Activated CD4-positive, alpha-beta T cell treated with anti-CD3 and anti-CD28 coated beads, Interleukin-2, amount 50 U/mL, for 4 hours (primary cell): ENCODE measurements at regions not wholly inside any gene's neighbourhood (a gene's known extent, or its start where the extent isn't known, plus 50 kb on each side); places are given as distances from the start of the nearest gene placed in this dataset.
"Not testable (repeated sequence)": the region's sequence is repeated elsewhere in the genome, so short reads cannot be mapped to it uniquely, and the experiment has no call there.

Experiments
- DNase-seq, 2 experiments: peaks; one replicate each; pipeline ENCODE4 v3.0.0-alpha.2; 2020

DNA sequence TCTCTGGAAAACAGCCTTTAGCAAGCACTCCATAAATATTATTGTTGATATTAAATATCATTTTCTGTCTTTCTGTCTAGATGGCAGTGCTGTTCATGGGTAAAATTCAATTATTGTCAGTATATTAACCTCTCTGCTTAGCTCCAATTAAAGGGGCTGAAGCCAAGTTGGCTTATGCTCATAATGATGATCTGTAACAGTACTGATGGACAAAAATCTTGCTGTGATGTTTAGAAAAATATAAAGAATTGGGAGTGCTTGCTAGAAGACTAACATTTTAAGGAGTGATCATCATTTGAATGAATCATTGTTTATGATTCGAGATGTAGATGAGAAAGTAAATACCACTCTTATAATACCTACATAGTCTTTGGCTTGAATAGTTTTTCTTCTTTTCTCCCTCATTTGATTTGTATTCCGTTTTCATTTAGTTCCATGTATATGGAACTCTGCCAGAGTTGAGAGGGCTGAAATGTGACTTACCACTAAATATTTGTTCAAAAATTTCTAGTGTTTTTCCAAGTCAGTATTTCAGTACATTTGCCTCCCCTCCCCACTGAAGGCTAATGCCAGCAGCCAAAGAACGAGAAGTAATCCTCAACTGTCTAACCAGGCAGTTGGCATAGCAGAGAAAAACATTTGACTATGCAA is 538.3 kb downstream of the CSNK1G3 start:
- DNase-seq: no peak

DNA sequence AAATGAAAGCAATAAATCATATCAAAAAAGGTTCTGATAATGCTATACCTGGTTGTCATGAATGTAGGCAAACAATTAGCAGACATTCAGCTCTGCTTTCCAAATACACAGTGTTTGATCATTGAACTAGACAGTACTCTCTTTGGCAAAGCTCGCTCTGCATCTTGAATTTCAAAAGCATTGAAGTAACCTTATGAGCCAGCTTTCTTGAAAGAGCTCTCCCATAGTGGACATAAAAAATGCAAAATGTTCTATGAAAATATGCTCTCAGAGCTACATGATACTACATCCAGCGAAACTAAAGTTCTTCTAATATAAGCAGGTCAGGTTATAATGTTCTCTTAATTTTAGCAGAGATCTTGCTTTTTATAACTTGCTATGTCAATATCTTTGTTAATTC is 533.4 kb downstream of the CSNK1G3 start:
- DNase-seq: no peak

DNA sequence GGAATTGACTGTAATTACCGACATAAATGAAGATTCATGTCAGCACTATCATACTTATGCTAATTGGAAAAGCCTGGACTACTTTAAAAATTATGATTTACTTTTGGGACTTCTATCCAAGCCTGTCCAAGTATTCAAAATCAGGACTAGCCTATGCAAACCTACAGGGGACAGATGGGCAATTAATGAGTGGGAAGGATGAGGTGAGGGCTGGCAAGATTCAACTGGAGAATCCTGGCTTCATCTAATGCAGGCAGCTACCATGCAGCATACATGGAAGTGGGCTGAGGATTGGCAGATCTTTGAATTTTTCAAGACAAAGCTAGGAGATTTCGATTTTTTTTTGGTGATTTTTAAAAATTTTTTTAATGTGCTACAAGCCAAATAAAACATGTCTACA is 532.6 kb downstream of the CSNK1G3 start:
- no peak for DNase-seq

DNA sequence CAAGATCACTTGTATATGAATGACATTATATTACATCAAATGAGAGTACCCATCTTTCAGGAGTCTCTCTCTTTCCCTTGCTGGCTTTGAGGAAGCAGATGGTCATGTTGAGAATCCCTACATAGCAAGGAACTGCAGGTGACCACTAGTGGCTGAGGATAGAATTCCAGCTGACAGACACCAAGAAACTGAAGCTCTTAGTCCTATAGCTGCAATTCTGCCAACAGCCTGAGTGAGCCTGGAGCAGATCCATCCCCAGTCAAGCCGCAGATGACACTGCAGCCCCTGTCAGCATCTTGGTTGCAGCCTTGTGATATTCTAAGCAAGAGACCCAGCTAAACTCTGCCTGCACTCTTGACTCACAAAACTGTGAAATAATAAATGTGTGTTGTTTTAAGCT is 531.5 kb downstream of the CSNK1G3 start:
- DNase-seq: no peak

DNA sequence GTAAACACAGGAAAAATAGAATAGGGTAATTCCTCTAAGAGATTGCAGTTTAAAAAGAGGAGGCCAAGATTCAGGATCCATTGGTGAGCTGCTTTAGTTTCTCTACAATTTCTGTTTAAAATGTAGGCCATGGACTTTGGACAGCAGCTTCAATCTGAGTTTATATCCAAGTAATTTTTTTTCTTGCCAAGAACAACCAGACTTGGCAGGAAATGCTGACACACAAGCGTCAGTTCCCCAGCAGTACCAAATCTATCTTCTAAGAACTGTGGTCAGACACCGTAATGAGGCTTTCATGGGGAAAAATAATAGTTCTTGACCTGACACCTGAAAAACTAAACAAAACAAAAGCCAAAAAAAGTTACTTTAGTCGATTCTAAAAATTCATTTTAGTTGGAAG is 528.8 kb downstream of the CSNK1G3 start:
- DNase-seq: no peak

DNA sequence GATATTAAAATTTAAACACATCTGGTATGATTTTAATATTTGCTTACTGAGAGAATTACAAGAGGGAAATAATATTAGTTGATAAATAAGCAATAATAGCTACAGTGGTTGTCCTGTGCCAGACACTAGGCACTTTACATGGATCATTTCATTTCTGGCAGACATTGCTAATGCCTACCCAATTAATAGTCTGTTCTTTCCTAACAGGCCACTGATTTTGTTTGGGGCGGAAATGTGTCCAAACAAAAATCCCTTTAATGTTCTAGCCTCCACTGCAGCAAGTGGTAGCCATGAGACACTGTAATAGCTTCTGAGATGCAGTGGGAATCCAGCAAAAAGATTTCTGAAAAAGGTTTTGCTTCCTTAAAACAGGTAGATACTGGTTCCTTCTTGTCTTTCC is 527.4 kb downstream of the CSNK1G3 start:
- DNase-seq: no peak

DNA sequence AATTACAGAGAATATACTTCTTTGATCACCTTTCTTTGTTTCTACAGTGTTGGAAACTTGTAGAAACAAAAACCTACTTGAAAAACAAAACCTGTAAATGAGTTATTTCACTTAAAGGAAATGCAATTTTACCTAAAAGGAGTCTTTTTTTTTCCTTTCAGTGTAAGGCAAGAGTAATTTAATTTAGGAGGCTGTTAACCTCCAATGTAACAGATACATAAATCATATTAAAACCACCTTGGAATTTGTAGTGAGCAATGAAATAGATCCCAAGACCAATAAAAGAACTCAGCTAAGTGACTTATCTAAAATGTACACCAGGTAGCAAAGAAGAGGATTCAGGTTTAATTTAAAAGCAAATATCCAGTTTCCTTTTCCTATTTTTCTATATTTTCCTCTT is 524.8 kb downstream of the CSNK1G3 start:
- no peak for DNase-seq

DNA sequence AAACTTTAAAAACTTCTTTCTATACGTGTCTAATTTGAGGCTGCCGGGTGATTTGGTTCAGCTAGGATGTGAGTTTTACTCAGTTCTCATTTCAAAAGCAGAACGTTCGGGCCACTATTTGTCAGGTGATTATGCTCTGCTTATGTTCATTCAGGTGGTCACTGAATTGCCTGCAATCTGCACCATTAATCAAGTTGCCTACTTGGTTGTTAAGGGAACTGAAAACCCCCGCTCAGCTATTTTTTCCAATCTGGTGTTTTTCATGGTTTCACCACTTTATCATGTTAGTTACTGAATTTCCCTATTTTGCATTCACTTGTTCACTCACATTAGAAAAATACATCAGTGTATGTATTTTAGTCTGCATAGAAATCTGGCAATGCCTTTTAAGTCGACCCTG is 523.0 kb downstream of the CSNK1G3 start:
- no peak for DNase-seq

DNA sequence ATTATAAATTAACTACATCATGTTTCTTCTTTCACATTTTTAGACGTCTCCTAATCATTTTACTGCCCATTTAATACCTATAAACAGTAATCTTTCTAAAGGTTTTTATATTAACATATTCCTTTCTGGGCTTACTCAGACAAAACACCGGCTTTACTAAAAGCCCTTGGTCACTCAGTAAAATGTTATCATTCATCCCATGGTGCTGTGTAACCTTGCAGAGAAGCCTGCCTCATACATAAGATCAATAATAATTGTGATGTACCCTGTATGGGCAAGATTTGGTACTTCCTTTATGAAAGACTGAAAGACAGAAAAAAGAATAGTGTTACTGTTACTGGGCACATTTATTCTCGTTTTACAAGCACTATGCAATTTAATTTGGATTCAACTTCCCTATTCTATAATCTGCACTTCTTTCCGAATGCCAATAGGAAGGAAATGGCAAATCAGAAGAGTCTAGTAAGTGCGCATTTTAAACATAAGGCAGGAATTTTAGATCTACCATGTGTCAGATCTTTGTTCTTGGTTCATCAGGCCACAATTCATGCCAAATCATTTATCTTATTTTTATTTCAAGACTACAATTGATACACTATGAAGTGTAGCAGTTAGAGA is 522.2 kb downstream of the CSNK1G3 start:
- DNase-seq: no peak

DNA sequence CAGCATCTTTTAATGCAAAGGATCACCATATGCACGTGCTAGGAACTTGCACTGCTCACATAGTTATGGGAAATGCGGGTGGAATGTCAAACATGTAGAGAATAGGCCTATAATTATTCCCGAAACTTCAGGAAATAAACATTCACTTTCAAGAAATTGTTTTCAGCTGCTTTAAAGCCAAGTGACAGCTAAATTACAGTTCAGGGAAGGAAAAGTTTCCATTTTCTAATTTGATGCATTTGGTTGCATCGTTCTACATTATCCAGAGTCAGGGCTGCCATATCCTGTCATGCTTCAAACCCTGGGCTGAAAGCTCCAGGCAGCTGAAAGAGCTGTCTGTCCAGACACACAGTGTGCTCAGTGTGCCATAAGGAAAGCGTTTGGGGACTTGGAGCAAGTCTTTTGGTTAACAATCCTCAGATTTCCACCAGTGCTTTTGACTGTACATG is 518.1 kb downstream of the CSNK1G3 start:
- no peak for DNase-seq

DNA sequence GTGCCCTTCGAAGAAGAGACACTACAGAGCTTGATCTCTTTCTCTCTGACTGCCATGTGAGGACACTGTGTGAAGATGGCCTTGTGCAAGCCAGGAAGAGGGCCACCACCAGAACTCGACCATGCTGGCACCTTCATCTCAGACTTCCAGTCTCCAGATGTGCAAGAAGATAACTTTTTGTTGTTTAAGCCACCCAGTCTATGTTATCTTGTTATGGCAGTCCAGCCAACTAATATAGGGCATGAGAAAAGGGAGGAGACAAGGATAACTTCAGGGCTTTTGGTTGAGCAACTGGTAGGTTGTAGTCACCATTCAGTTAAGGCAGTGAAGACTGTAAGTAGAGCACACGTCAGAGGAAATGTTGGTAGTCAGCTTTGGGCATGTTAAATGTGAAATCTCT is 515.5 kb downstream of the CSNK1G3 start:
- no peak for DNase-seq

DNA sequence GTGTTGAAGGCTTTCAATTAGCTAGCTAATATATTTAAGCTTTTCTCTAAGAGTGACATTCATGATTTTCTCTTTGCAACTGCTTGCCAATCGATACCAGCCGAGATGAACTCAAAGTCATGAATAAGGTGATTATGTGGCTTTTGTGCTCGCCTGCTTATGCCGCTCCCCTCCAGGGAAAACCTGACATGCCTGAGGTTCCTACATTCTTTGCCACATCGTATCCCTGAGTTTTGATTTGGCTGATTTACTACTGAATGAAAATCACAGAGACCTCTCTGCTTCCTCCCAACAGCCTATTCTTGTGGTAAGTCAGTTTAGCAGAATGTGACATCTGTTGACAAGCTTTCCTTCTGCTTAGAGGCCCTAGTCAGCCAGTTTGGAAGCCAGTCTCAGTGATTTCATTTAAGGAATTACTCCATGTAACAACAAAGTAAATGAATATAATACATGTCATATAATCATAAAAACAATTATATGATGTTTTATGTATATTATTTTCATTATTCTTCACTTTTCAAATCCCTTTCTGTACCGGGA is 513.4 kb downstream of the CSNK1G3 start:
- DNase-seq: no peak

DNA sequence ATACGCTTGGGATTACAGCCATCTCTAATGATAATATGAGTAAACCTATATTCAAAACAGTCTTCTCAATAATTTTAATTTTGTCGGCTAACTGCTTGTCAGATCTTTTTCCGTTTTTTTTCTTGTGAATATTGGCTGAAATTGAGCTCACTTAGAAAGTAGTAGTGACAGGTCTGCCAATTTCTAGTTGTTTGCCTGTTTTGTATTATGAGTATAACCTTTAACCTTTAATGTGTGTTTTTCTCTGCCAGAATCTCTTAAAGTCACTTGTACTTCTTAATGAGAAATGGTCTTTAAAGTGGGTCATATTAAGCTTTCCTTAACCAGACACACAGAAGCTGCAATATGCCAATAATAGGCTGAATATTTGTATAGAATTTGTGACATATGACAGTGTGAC is 511.0 kb downstream of the CSNK1G3 start:
- DNase-seq: no peak

DNA sequence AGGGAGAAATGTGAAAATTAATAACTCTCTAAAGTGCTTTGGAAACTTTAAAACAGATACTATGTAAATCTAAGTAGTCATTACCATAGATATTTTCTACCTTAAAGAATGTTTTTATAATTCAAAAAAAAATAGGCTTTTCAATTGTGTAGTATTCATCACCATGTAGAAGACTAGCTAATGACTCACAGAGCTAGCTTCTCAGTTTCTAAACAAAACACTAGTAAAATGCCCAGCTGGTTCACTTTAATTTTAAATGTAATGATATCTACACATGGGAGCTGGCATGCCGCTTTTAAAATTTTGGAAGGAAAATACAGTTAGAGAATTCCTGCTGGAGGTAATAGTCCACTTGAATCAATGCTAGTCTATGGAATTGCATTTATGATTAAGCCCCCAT is 509.8 kb downstream of the CSNK1G3 start:
- DNase-seq: no peak

DNA sequence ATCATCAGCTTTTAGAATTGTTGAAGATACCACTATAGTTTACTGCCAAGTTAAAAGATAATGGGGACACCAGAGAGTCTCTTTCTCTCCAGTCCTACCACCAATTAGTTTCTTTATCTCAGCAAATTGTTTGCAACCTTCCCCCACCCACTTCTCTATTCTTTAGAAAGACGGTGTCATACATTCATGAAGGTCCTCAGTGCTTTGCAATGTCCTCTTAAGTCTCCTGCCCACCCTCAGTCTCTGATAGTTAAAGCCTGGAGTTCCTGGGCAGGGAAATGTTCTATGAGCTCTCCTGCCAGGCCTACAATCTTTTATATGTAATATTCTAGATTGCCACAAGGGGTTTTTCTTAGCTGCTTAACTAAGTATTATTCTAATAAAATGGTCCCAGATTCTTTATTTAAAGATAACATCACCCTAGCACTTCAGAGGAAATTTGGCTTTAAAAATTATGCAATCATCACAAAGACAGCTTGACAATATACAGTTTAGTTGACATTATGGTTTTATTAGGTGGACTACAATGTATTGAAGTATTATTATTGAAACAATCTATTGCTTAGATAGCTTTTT is 509.2 kb downstream of the CSNK1G3 start:
- DNase-seq: no peak

DNA sequence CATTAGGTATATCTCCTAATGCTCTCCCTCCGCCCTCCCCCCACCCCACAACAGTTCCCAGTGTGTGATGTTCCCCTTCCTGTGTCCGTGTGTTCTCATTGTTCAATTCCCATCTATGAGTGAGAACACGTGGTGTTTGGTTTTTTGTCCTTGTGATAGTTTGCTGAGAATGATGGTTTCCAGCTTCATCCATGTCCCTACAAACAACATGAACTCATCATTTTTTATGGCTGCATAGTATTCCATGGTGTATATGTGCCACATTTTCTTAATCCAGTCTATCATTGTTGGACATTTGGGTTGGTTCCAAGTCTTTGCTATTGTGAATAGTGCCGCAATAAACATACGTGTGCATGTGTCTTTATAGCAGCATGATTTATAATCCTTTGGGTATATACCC is 505.3 kb downstream of the CSNK1G3 start:
- not testable (repeated sequence) for DNase-seq

DNA sequence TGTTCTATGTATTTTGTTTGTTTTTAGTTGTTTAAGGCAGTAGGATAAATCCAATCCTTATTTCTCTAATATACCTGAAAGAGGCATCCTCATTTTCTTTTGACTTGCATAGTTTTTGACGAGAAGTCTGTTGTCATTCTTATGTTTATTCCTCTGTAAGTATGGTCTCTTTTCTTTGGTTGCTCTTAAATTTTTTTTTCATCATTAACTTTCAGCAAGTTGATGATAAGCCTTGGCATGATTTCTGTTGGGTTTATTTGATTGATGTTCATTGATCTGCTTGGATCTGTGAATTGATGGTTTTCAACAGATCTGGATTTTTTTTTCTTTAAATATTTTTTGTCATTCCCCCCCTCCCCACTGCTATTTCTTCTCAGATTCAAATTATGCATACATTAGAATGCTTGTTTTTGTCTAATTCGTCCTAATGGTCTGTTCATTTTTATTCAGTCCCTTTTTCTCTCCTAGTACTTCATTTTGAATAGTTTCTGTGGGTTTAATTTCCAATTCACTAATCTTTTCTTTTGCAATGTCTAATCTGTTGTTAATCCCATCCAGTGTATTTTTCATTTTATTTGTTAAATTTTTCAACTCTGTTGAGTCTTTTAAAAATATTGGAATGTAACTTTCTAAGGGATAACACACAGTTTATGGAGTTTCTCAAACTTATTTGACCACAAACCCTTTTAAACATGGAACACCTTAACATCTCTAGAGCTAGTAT is 495.9 kb downstream of the CSNK1G3 start:
- no peak for DNase-seq

DNA sequence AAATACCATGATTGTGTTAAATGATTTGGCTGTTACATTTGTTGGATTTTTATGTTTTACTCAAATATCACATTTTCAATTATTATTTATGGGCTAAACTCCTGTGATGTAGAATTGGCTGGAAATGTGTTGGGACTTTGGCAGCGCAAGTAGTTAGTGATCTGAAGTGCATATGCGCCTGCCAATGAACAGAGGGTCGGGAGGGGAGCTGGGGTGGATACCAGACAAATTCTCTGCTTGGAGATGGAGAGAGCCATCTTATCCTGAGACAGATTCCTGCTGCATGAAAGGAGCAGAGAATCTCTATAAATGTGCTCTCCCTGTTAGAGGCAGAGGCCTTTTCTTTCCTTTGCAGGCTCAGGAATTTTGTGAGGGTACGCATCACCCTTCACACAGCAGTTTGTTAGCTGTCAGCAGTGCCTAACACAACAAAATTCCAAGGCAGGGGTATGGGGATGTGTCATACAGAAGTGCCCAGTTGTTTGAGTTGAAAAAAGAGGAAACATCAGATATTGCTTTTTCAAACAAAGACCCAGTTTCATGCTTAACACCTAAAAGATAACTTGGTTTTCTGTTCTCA is 489.1 kb downstream of the CSNK1G3 start:
- DNase-seq: no peak

DNA sequence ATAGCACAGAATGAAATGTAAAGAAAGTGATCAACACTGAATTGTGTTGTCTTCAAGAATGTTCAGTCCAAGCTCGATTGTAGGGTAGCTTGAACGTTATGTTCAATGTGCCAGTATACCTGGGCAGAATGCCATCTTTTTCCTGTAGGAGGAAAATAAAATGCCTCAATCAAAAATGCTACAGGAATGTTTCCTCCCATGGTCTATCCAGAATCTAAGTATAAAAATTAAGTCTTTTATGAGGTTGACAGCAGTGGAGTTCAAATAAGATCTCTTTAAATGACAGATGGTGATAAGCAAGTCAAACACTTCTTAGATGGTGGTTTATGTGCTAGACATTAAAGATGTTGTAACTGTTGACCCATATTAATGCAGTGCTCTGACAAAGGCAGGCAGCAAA is 488.6 kb downstream of the CSNK1G3 start:
- DNase-seq: no peak

DNA sequence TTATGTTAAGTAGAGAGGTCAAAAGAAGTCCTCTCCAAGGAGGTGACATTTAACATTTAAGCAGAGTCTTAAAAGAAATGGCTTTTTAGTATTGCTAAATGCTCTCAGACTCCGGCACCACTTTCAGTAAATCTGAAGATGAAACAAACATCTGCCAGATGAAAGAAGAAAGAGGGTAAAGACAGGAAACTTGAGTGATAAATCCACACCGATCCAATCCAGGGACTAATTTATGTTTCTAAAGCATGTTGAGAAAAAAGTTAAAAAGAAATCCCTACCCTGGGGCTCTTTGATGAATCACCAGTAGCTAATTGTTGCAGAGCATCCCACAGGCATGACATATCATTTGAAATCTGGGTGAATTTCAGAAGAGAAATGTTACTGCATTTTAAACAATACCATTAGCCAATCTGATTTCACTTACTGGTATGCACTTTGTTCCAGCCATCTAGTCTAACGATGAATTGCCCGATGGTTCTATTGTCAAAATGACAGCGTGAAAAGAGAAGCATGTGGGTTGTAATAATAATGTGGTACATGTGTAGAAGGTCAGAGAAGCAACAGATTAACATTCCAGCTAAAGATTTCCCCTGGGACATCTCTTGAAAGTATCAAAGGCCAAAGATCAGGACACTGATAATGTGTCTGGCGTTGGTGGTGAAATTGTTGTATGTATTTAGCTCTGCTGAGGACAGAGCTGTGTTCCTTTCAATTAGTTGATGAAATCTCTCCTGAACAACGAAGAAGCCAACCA is 485.7 kb downstream of the CSNK1G3 start:
- DNase-seq: no peak

DNA sequence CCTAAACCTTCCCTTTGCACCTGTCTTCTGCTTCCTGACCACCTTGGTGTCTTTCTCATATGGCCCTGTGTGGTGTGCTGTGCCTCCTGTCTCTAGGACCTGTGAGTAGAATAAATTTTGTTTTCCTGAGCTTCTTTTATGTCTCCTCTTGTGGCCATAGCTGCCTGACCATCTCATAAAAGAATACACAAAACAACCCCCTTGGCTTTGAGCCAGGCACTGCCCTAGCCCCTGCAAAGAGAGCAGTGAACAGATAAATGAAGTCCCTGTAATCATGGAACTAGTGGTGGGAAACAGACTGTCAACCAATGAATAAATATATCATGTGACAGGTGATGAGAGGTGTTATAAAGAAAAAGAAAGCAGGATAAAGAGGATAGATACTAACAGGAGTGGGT is 485.1 kb downstream of the CSNK1G3 start:
- DNase-seq: no peak

DNA sequence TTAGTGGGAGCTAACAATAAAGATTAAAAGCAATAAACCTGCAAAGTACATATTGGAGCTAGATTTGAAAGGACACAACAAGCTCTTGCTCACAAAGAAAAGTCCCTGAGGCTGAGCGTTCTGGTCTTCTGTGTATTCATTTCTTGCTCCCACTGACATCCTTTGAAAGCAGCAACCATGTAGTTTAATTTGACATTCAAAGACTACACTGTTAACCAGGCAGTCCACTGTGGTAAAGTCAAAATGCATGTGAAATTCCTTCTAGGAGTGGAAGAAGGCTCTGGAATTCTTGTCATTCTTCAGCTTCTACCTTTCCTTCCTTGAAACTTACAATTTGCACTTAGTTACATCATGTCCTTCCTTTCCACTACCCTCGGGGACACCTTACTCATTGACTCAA is 480.7 kb downstream of the CSNK1G3 start:
- no peak for DNase-seq

DNA sequence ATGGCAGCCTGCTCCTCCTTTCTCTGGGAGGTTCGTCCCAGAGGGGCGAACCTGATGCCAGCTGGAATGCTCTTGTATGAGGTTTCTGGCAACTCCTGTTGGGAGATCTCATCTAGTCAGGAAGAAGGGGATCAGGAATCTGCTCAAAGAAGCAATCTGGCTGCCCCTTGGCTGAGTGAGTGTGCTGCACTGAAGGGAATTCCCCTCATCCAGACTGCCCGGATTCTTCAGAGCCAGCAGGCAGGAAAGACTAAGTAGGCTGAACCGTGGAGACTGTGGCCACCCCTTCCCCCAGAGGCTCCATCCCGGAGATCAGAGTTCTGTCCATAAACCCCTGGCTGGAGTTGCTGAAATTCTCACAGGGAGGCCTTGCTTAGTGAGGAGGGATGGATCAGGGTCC is 476.0 kb downstream of the CSNK1G3 start:
- DNase-seq: no peak
